Breast epithelium (tissue), 3 donors: ENCODE measurements at regions not wholly inside any gene's neighbourhood (a gene's known extent, or its start where the extent isn't known, plus 50 kb on each side); places are given as distances from the start of the nearest gene placed in this dataset.

Source experiments
- POLR2A ChIP-seq: fragments of 450-650 bp; IDR thresholded peaks from one replicate; pipeline ENCODE4 v1.6.1; 2016; ENCODE audit warnings: antibody characterized with exemption, mild to moderate bottlenecking, moderate library complexity
- POLR2AphosphoS5 ChIP-seq, 3 donors: sonication (generic); formaldehyde crosslinking; IDR thresholded peaks; one replicate each; pipeline ENCODE4 v1.6.1; 2017; ENCODE audit warnings: antibody characterized with exemption in 3 of 3
- TF ChIP-seq, protein P1 (sequence below), 3 donors: fragments of 450-650 bp; IDR thresholded peaks; one replicate each; pipeline ENCODE4 v1.5.1; 2016 to 2017; ENCODE audit warnings: antibody characterized with exemption in 3 of 3, mild to moderate bottlenecking in 3 of 3, moderate library complexity in 3 of 3

DNA sequence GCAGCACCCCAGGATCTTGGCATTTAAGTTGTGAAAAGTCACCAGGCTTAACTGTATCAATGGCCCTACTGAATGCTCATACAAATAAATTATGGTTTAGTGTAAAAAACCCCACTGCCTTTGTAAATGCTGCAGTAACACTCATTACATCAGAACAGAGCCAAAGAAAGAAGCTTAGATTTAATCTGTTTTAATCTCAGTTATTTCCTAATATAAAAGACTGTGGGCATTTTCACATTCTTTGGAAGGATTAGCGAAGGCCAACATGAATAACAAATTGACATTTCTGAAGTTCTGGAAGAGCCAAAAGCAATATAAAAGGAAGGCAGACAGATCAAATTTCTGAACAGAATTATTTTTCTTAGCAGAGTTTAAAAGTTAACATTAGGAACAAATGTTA, 140.0 kb upstream of the HCCS start:
- TF ChIP-seq, protein P1, sequence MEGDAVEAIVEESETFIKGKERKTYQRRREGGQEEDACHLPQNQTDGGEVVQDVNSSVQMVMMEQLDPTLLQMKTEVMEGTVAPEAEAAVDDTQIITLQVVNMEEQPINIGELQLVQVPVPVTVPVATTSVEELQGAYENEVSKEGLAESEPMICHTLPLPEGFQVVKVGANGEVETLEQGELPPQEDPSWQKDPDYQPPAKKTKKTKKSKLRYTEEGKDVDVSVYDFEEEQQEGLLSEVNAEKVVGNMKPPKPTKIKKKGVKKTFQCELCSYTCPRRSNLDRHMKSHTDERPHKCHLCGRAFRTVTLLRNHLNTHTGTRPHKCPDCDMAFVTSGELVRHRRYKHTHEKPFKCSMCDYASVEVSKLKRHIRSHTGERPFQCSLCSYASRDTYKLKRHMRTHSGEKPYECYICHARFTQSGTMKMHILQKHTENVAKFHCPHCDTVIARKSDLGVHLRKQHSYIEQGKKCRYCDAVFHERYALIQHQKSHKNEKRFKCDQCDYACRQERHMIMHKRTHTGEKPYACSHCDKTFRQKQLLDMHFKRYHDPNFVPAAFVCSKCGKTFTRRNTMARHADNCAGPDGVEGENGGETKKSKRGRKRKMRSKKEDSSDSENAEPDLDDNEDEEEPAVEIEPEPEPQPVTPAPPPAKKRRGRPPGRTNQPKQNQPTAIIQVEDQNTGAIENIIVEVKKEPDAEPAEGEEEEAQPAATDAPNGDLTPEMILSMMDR (IDR thresholded peaks at IDR 0.05): no peak
- no peak for TF ChIP-seq POLR2AphosphoS5 (IDR thresholded peaks at IDR 0.05)
- no peak for TF ChIP-seq POLR2A
